Bronchial epithelial cell (primary cell): ENCODE measurements at regions not wholly inside any gene's neighbourhood (a gene's known extent, or its start where the extent isn't known, plus 50 kb on each side); places are given as distances from the start of the nearest gene placed in this dataset.

Source experiments
- DNase-seq: peaks from one replicate; pipeline ENCODE4 v3.0.0-alpha.2; 2010; ENCODE audit warnings: low read depth
- FAIRE-seq: peaks from 2 replicates; lab custom pipeline; 2011; peaks lifted over from hg19 to GRCh38; lab: Jason Lieb, UNC
- H3K27me3 ChIP-seq: 2 replicates; pipeline ENCODE4 v1.5.1; 2011; ENCODE audit warnings: low read length; ENCODE audit not compliant: control insufficient read depth, insufficient read depth
- H3K36me3 ChIP-seq: 2 replicates; pipeline ENCODE4 v1.5.1; 2011; ENCODE audit warnings: low read length; ENCODE audit not compliant: control insufficient read depth, insufficient read depth
- H3K4me3 ChIP-seq: 2 replicates; pipeline ENCODE4 v1.5.1; 2011; ENCODE audit warnings: mild to moderate bottlenecking, low read depth, low read length, control low read depth
- TF ChIP-seq, protein P1 (sequence below): IDR thresholded peaks from 2 replicates; pipeline ENCODE4 v1.5.1; 2011; ENCODE audit warnings: mild to moderate bottlenecking, moderate library complexity, low read length, control low read depth, inconsistent platforms; ENCODE audit not compliant: insufficient read depth, severe bottlenecking

DNA sequence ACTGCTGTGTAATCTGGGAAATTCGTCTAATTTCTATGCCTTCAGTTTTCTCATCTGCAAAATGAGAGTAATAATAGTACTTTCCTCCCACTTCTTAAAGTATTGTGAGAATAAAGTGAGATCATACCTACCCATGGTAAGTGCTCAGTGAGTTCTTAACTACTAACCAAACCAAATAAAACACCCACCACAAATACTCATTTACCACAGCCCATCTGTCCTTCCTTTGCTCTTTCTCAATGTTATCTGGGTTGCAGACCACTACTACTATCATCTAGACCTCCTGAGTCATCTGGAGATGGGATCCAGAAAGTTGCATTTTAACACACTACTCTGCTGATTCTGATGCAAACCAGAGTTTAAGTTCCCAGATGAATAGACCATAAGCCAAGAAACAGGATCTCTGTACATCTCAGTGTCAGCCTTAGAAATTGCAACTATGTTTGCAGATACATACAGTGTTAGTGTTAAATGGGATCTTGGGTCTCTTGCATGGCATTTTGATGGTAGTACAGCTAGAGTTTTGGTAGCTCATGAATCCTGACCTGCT is 105.4 kb upstream of the ATP10B start:
- no peak for DNase-seq
- Histone ChIP-seq H3K27me3 (no peaks in the 10 kb centered on the region), H3K4me3 (no peak overlapping the region), H3K36me3 (no peaks in the 10 kb centered on the region)
- TF ChIP-seq, protein P1, sequence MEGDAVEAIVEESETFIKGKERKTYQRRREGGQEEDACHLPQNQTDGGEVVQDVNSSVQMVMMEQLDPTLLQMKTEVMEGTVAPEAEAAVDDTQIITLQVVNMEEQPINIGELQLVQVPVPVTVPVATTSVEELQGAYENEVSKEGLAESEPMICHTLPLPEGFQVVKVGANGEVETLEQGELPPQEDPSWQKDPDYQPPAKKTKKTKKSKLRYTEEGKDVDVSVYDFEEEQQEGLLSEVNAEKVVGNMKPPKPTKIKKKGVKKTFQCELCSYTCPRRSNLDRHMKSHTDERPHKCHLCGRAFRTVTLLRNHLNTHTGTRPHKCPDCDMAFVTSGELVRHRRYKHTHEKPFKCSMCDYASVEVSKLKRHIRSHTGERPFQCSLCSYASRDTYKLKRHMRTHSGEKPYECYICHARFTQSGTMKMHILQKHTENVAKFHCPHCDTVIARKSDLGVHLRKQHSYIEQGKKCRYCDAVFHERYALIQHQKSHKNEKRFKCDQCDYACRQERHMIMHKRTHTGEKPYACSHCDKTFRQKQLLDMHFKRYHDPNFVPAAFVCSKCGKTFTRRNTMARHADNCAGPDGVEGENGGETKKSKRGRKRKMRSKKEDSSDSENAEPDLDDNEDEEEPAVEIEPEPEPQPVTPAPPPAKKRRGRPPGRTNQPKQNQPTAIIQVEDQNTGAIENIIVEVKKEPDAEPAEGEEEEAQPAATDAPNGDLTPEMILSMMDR: no peak
- FAIRE-seq: no peak

DNA sequence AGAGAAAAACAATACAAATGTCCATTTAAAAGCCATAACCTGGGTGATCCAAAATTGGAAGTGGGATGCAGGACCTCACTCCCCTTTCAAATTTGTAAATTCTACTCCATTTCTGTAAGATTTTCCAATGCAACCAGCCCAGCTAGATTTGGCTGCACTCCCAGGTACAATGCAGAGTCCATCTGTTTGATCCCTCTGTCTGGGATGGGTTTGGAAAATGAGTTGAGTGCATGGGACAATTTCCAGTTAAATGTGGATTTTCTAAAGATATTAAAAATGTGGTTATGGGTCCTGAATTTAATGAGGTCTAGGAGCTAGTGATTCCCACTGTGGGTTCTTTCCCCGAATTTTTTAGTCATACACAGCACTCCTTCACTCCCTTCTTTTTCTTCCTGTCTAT is 104.0 kb upstream of the ATP10B start:
- no peak for DNase-seq
- TF ChIP-seq, protein P1: no peak
- H3K27me3 ChIP-seq: no peaks in the 10 kb centered on the region
- no peak overlapping the region for H3K4me3 ChIP-seq
- H3K36me3 ChIP-seq: no peaks in the 10 kb centered on the region
- no peak for FAIRE-seq

DNA sequence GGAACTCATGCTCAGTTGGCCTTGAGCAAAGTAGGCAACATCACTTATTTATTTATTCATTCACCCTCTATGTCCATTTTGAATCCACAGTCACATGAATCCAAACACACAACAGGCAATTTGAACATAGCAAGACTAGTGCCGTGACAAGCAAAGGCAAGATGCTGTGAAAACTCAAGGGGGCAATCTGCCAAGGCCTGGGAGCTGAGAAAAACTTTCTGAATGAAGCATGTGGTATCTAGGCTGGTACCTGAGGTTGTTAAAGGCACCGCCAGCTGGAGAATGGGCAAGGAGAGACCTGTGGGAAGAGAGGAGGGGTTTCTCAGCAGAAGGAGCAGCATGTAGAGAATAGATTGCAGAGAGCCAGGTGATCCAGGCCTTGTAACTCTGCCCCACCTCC is 98.3 kb upstream of the ATP10B start:
- Histone ChIP-seq H3K4me3 (no peak overlapping the region), H3K27me3 (peaks cover 2% of the 10 kb centered on the region), H3K36me3 (no peaks in the 10 kb centered on the region)
- FAIRE-seq (no peak), DNase-seq (no peak)
- TF ChIP-seq, protein P1: no peak

DNA sequence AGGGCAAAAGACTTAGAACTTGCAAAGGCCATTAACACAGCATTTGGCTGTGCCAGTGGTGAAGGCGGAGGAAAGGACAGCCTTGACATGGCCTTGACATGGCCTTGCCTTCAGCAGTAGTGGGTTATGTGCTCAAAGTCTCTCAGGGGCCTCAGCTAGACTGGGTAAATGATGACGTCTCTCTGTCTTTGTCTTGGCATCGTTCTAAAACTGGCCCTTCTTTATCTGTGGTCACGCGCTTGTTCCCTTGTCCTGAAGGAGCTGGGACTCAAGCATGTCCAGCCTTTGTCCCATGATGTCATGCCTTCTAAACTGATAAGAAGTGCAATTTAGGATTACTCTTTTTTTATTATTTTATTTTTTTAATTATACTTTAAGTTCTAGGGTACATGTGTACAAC is 88.7 kb upstream of the ATP10B start:
- no peak for DNase-seq
- H3K27me3 ChIP-seq: no peaks in the 10 kb centered on the region
- no peak for FAIRE-seq
- TF ChIP-seq, protein P1: no peak
- no peak overlapping the region for H3K4me3 ChIP-seq
- no peaks in the 10 kb centered on the region for H3K36me3 ChIP-seq

DNA sequence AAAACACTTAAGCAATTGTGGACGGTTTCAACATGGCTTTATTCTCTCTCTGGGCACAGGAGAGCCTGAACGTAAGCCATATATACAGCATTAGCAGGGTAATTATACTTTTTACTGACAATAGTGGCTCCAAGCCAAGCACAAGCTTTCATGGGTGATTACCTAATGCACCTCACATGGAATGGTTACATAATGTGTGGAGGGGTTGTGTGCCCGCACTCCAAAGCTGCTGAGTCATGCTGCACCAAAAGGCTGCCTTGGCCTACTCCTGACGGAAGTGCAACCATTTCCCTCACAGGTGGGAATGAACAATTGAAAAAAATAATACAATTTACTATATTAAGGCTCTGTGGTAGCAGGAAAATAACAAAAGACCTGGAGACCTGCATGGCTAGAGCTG is 86.5 kb upstream of the ATP10B start:
- TF ChIP-seq, protein P1: no peak
- FAIRE-seq (peak; percentile 86), DNase-seq (peak; percentile 92)
- Histone ChIP-seq H3K4me3 (no peak overlapping the region), H3K27me3 (no peaks in the 10 kb centered on the region), H3K36me3 (no peaks in the 10 kb centered on the region)

DNA sequence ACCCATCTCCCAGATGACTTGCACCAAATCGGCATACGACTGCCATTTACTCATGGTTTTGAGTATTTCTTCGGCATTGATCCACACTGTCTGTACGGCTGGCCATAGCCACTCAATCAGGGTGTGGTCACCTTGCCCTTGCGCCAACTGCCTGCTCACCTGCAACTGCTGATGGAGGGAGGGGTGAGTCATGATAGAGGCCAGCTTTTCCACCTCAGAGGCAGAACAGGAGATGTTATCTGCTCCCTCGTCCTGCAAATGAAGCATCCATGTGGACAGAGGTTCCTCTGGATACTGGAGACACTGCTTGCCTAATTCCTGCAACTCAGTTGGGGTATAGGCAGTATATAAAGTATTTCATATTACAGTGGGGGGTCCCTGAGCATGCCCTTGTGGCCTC is 85.6 kb upstream of the ATP10B start:
- DNase-seq: peak; percentile 44

More for the DNA sequence above, 85.6 kb upstream of the ATP10B start:
- FAIRE-seq: no peak
- Histone ChIP-seq H3K27me3 (no peaks in the 10 kb centered on the region), H3K4me3 (no peak overlapping the region), H3K36me3 (no peaks in the 10 kb centered on the region)
- TF ChIP-seq, protein P1: no peak
